ENCODE measurements at regions not wholly inside any gene's neighbourhood (a gene's known extent, or its start where the extent isn't known, plus 50 kb on each side); places are given as distances from the start of the nearest gene placed in this dataset.

DNA sequence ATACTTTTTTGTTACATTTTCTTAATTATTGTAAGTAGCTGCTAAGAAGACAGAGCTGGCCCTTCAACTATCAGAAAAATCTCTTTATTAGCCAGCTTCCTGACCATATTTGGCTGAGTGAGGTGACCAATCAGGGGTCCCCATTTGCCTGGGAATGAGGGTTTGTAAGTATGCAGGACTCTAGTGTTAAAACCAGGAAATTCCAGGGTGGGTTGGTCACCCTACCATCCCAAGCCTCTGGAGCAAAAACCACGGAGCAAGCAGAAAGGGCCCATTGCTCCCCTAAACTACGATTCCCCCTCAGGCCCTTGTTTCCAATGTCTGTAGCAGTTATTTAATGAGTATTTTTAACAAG lies 165.6 kb upstream of the NCKAP5 start:
- peaks cover 1% of the 10 kb centered on the region for H3K9me3 Mint-ChIP-seq
- no peak overlapping the region for H3K27ac Mint-ChIP-seq
- CTCF ChIA-PET = no interaction called here
- H3K36me3 Mint-ChIP-seq (ENCODE audit: low read depth) = no peaks in the 10 kb centered on the region
- intact Hi-C loops (cut with micrococcal nuclease) = no loop called here
- no peaks in the 10 kb centered on the region for H3K27me3 Mint-ChIP-seq (ENCODE audit: low read depth)
- H3K4me1 Mint-ChIP-seq (ENCODE audit: low read depth) = no peaks in the 10 kb centered on the region
- no peak overlapping the region for H3K4me3 Mint-ChIP-seq
- no peak for DNase-seq

GRCh38 chr2:133734716-133735495 lies 166.6 kb upstream of the NCKAP5 start:
- no peaks in the 10 kb centered on the region for H3K27me3 Mint-ChIP-seq (ENCODE audit: low read depth)
- no peak for DNase-seq
- H3K36me3 Mint-ChIP-seq (ENCODE audit: low read depth) = no peaks in the 10 kb centered on the region
- H3K4me3 Mint-ChIP-seq = no peak overlapping the region
- intact Hi-C loops (cut with micrococcal nuclease) = no loop called here
- CTCF ChIA-PET = interaction anchor here (0.5 kb wide), 1 partner anchor 40 kb away, joined by 3 read pairs; no protein-coding TSS in a partner anchor
- no peaks in the 10 kb centered on the region for H3K4me1 Mint-ChIP-seq (ENCODE audit: low read depth)
- no peak overlapping the region for H3K27ac Mint-ChIP-seq
- peaks cover 1% of the 10 kb centered on the region for H3K9me3 Mint-ChIP-seq

DNA sequence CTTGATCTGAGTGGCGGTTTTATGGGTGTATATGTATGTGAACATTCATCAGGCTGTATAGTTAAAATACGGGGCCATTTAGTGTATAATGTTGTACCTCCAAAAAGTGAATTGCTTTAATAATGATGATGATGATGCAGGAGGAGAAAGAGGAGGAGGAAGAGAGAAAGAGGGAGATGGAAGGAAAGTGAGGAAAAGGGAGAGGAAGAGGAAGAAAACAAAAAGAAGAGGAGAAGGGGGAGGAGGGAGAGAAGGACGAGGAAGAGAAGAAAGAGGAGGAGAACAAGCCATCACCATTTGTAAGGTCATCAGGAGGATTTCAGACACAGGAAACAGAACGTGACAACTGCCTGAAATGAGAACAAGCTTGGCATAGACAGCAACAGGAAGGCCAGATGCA lies 168.4 kb upstream of the NCKAP5 start:
- CTCF ChIA-PET = no interaction called here
- intact Hi-C loops (cut with micrococcal nuclease) = no loop called here
- peaks cover 3% of the 10 kb centered on the region for H3K9me3 Mint-ChIP-seq
- H3K4me1 Mint-ChIP-seq (ENCODE audit: low read depth) = no peaks in the 10 kb centered on the region
- no peak overlapping the region for H3K27ac Mint-ChIP-seq
- no peak overlapping the region for H3K4me3 Mint-ChIP-seq
- H3K36me3 Mint-ChIP-seq (ENCODE audit: low read depth) = no peaks in the 10 kb centered on the region
- no peak for DNase-seq
- H3K27me3 Mint-ChIP-seq (ENCODE audit: low read depth) = peaks cover 5% of the 10 kb centered on the region

GRCh38 chr2:133737242-133737993 lies 169.2 kb upstream of the NCKAP5 start:
- CTCF ChIA-PET = no interaction called here
- DNase-seq = no peak
- H3K4me1 Mint-ChIP-seq (ENCODE audit: low read depth) = no peaks in the 10 kb centered on the region
- peaks cover 5% of the 10 kb centered on the region for H3K27me3 Mint-ChIP-seq (ENCODE audit: low read depth)
- no peaks in the 10 kb centered on the region for H3K36me3 Mint-ChIP-seq (ENCODE audit: low read depth)
- no peak overlapping the region for H3K4me3 Mint-ChIP-seq
- intact Hi-C loops (cut with micrococcal nuclease) = no loop called here
- no peak overlapping the region for H3K27ac Mint-ChIP-seq
- H3K9me3 Mint-ChIP-seq = peaks cover 3% of the 10 kb centered on the region

- H3K27me3 Mint-ChIP-seq (ENCODE audit: low read depth) = peaks cover 5% of the 10 kb centered on the region
- H3K4me1 Mint-ChIP-seq (ENCODE audit: low read depth) = no peaks in the 10 kb centered on the region
- no peaks in the 10 kb centered on the region for H3K36me3 Mint-ChIP-seq (ENCODE audit: low read depth)
- no peak for DNase-seq
- H3K27ac Mint-ChIP-seq = no peak overlapping the region
- intact Hi-C loops (cut with micrococcal nuclease) = no loop called here
- no peak overlapping the region for H3K4me3 Mint-ChIP-seq
- CTCF ChIA-PET = no interaction called here
- peaks cover 2% of the 10 kb centered on the region for H3K9me3 Mint-ChIP-seq
Observed at GRCh38 chr2:133739039-133739438, 170.8 kb upstream of the NCKAP5 start.

GRCh38 chr2:133740500-133740899 lies 172.2 kb upstream of the NCKAP5 start:
- H3K27ac Mint-ChIP-seq = no peak overlapping the region

GRCh38 chr2:133748007-133748700 lies 179.9 kb upstream of the NCKAP5 start:
- H3K27ac Mint-ChIP-seq = no peak overlapping the region
- H3K4me1 Mint-ChIP-seq (ENCODE audit: low read depth) = no peaks in the 10 kb centered on the region
- CTCF ChIA-PET = no interaction called here
- no peak overlapping the region for H3K4me3 Mint-ChIP-seq
- peaks cover 4% of the 10 kb centered on the region for H3K27me3 Mint-ChIP-seq (ENCODE audit: low read depth)
- no peaks in the 10 kb centered on the region for H3K36me3 Mint-ChIP-seq (ENCODE audit: low read depth)
- no peak for DNase-seq
- intact Hi-C loops (cut with micrococcal nuclease) = no loop called here
- no peaks in the 10 kb centered on the region for H3K9me3 Mint-ChIP-seq

More at GRCh38 chr2:133740500-133740899, 172.2 kb upstream of the NCKAP5 start:
- Mint-ChIP-seq H3K9me3 (peaks cover 2% of the 10 kb centered on the region), H3K27me3 (ENCODE audit: low read depth) (peaks cover 5% of the 10 kb centered on the region), H3K4me3 (no peak overlapping the region), H3K4me1 (ENCODE audit: low read depth) (no peaks in the 10 kb centered on the region), H3K36me3 (ENCODE audit: low read depth) (no peaks in the 10 kb centered on the region)
- intact Hi-C loops (cut with micrococcal nuclease) = no loop called here
- CTCF ChIA-PET = no interaction called here
- DNase-seq = no peak

DNA sequence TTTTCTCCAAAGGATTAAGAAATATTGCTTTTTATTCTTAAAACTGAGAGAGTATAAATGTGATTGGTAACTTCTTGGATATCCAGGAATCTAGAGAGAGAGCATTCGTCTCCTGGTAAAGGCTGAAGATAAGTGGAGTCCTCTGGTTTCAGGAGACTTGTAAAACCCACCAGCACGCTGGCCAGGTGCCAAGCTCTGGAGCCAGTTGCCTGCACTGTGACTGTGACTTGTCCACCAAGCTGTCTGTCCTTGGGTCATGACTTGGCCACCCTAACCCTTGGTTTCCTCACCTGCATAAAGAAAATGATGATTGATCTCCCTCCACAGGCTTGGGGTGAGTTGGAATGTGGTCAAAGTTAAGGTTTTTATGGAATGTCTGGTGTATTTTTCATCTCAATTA lies 185.4 kb upstream of the NCKAP5 start:
- H3K27ac Mint-ChIP-seq = no peak overlapping the region
- intact Hi-C loops (cut with micrococcal nuclease) = no loop called here

GRCh38 chr2:133755480-133756300 lies 187.4 kb upstream of the NCKAP5 start:
- Mint-ChIP-seq H3K27me3 (ENCODE audit: low read depth) (peaks cover 9% of the 10 kb centered on the region), H3K9me3 (no peaks in the 10 kb centered on the region), H3K4me3 (no peak overlapping the region), H3K36me3 (ENCODE audit: low read depth) (no peaks in the 10 kb centered on the region), H3K27ac (no peak overlapping the region), H3K4me1 (ENCODE audit: low read depth) (no peaks in the 10 kb centered on the region)
- DNase-seq = no peak
- intact Hi-C loops (cut with micrococcal nuclease) = no loop called here
- CTCF ChIA-PET = interaction anchor here (0.6 kb wide), 1 partner anchor 14 kb away, joined by 3 read pairs; no protein-coding TSS in a partner anchor

More for the DNA sequence above, 185.4 kb upstream of the NCKAP5 start:
- H3K4me3 Mint-ChIP-seq = no peak overlapping the region
- no peaks in the 10 kb centered on the region for H3K36me3 Mint-ChIP-seq (ENCODE audit: low read depth)
- DNase-seq = no peak
- H3K4me1 Mint-ChIP-seq (ENCODE audit: low read depth) = no peaks in the 10 kb centered on the region
- no peaks in the 10 kb centered on the region for H3K9me3 Mint-ChIP-seq
- H3K27me3 Mint-ChIP-seq (ENCODE audit: low read depth) = peaks cover 7% of the 10 kb centered on the region
- CTCF ChIA-PET = no interaction called here

DNA sequence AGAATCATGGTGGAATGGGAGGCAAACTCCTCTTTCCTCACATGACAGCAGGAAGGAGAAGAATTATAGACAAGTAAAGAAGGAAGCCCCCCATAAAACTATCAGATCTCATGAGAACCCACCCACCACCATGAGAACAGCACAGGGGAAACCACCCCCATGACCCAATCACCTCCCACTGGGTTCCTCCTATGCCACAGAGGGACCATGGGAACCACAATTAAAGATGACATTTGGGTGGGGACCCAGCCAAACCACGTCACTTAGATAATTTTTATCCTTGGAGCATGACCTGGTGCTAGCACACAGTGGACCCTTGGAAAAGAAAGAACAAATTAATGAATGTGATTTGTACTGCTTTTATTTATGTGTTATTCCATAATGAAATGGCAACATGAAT lies 188.6 kb upstream of the NCKAP5 start:
- no peak overlapping the region for H3K4me3 Mint-ChIP-seq
- CTCF ChIA-PET = no interaction called here

DNA sequence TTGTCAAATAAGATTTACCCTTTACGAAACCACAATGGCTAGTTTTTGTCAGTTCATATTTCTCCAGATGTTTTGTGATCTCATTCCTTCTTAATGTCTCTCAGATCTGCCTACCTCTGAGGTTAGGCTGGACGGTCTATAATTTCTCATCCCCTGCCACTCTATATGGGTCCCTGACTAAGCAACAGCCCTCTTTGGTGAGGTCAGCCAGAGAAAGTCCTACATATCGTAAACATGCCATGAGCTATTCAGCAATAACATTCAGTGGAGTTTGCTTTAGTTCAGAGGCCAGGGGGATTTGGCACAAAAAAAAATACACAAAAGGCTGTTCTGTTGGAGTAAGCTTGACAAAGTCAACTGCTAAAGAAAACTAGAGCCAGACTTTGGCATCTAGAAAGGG lies 192.1 kb upstream of the NCKAP5 start:
- intact Hi-C loops (cut with micrococcal nuclease) = no loop called here
- H3K4me3 Mint-ChIP-seq = no peak overlapping the region
- no peaks in the 10 kb centered on the region for H3K36me3 Mint-ChIP-seq (ENCODE audit: low read depth)
- CTCF ChIA-PET = no interaction called here
- no peak for DNase-seq
- no peaks in the 10 kb centered on the region for H3K9me3 Mint-ChIP-seq
- H3K27ac Mint-ChIP-seq = no peak overlapping the region
- no peaks in the 10 kb centered on the region for H3K4me1 Mint-ChIP-seq (ENCODE audit: low read depth)
- H3K27me3 Mint-ChIP-seq (ENCODE audit: low read depth) = peaks cover 10% of the 10 kb centered on the region

More for the DNA sequence above, 188.6 kb upstream of the NCKAP5 start:
- Mint-ChIP-seq H3K27me3 (ENCODE audit: low read depth) (peaks cover 11% of the 10 kb centered on the region), H3K27ac (no peak overlapping the region), H3K36me3 (ENCODE audit: low read depth) (no peaks in the 10 kb centered on the region), H3K4me1 (ENCODE audit: low read depth) (no peaks in the 10 kb centered on the region), H3K9me3 (no peaks in the 10 kb centered on the region)
- DNase-seq = no peak
- intact Hi-C loops (cut with micrococcal nuclease) = no loop called here

DNA sequence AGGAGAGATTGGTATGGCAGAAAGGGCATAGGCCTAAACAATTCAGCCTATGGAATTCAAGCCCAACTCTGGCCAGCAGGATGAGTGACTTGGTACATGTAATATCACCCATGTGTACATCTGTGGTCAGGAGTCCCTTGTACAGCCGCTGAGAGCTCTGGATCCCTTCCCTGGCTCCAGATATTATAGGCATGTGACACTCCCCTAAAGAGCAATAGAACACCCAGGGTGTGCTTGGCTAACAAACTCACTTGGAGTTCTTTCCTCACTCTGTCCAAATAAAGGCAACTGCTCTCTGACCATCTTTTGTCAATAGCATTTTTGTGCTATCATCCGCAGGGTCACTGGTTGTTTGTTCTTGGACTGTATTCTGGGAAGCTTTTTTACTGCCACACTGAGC lies 197.4 kb upstream of the NCKAP5 start:
- DNase-seq = no peak
- intact Hi-C loops (cut with micrococcal nuclease) = no loop called here
- Mint-ChIP-seq H3K4me1 (ENCODE audit: low read depth) (no peaks in the 10 kb centered on the region), H3K9me3 (no peaks in the 10 kb centered on the region), H3K36me3 (ENCODE audit: low read depth) (no peaks in the 10 kb centered on the region), H3K27ac (no peak overlapping the region), H3K4me3 (no peak overlapping the region), H3K27me3 (ENCODE audit: low read depth) (peaks cover 3% of the 10 kb centered on the region)
- CTCF ChIA-PET = no interaction called here

All from activated naive CD4-positive, alpha-beta T cell treated with anti-CD3 and anti-CD28 coated beads for 36 hours (primary cell).